ENCODE measurements at regions not wholly inside any gene's neighbourhood (a gene's known extent, or its start where the extent isn't known, plus 50 kb on each side); places are given as distances from the start of the nearest gene placed in this dataset.

- dilution Hi-C loops (cut with HindIII; ENCODE audit: low sequenced_read_pairs, unreplicated experiment), result no loop called here
- Histone ChIP-seq H3K56ac (ENCODE audit: extremely low read depth, insufficient read depth, low read length) (no peak overlapping the region), H3K4me1 (ENCODE audit: control insufficient read depth, insufficient read depth, low read length) (no peaks in the 10 kb centered on the region), H3K23ac (ENCODE audit: low read depth, low read length) (no peak overlapping the region), H4K5ac (ENCODE audit: low read depth, low read length) (no peak overlapping the region), H2BK20ac (ENCODE audit: low read depth, low read length) (no peak overlapping the region), H3K9me3 (ENCODE audit: control insufficient read depth, insufficient read depth, low read length) (0 out of 2 replicates have a peak, but pooled peaks cover 3% of the 10 kb centered on the region), H2BK120ac (ENCODE audit: low read depth, low read length) (no peak overlapping the region), H3K9me1 (ENCODE audit: insufficient read depth, low read length) (no peaks in the 10 kb centered on the region), H3K18ac (ENCODE audit: low read depth, low read length) (no peak overlapping the region), H3K36me3 (ENCODE audit: control insufficient read depth, insufficient read depth, low read length) (no peaks in the 10 kb centered on the region), H2BK15ac (ENCODE audit: low read depth, low read length) (no peak overlapping the region), H3K27me3 (ENCODE audit: control insufficient read depth, insufficient read depth, low read length) (no peaks in the 10 kb centered on the region), H3K4me3 (ENCODE audit: insufficient read depth, low read depth, low read length) (no peak overlapping the region), H2AFZ (replicated peaks; ENCODE audit: low read length, poor library complexity) (no peak overlapping the region), H2AK5ac (ENCODE audit: low read depth, low read length) (no peak overlapping the region), H3K14ac (replicated peaks; ENCODE audit: low read depth, low read length) (no peak overlapping the region), H3K79me1 (ENCODE audit: low read depth in 1 of 2, low read length in 2 of 2) (no peaks in the 10 kb centered on the region), H3K4me2 (ENCODE audit: low read depth, low read length) (no peak overlapping the region), H4K20me1 (ENCODE audit: insufficient read depth, low read length) (no peaks in the 10 kb centered on the region), H3K4ac (ENCODE audit: low read depth, low read length) (no peak overlapping the region), H3K27ac (ENCODE audit: insufficient read depth, low read length) (no peak overlapping the region), H2BK5ac (ENCODE audit: low read depth, low read length, poor library complexity, severe bottlenecking) (no peak overlapping the region), H4K8ac (ENCODE audit: low read depth in 2 of 2, low read length in 2 of 2) (no peak overlapping the region), H4K91ac (ENCODE audit: insufficient read depth, low read depth, low read length) (no peak overlapping the region), H2AK9ac (replicated peaks; ENCODE audit: low read depth, low read length, poor library complexity) (no peak overlapping the region), H3K9ac (ENCODE audit: low read depth, low read length) (no peak overlapping the region)
- in situ Hi-C loops (cut with MboI; ENCODE audit: low sequenced_read_pairs), result no loop called here
- ChIA-PET CTCF (no interaction called here), POLR2A (ENCODE audit: unreplicated experiment) (no interaction called here)
- WGBS, 2 experiments (ENCODE audit: extremely low coverage in 2 of 2, insufficient read length in 1 of 2), result no CpG with 5 or more reads among the region's 2 CpGs
- DNase-seq (no peak), ATAC-seq (ENCODE audit: low read depth) (no peak)
- BruUV-seq (replicated peaks), result no TSS peak
- TF ChIP-seq CEBPB (IDR thresholded peaks at IDR 0.05; ENCODE audit: low read depth, low read length), result no peak
- no peak for TF ChIP-seq NFE2L2 (IDR thresholded peaks at IDR 0.05; ENCODE audit: low read depth, low read length)
- no peak for TF ChIP-seq CHD1 (IDR thresholded peaks at IDR 0.05; ENCODE audit: low read depth, low read length)
- TF ChIP-seq MAZ (IDR thresholded peaks at IDR 0.05; ENCODE audit: borderline replicate concordance, low read depth, low read length), result no peak
- TF ChIP-seq RCOR1 (IDR thresholded peaks at IDR 0.05; ENCODE audit: insufficient replicate concordance, low read length), result no peak
- no peak for TF ChIP-seq RFX5 (IDR thresholded peaks at IDR 0.05; ENCODE audit: low read depth, low read length)
- TF ChIP-seq, protein P1, sequence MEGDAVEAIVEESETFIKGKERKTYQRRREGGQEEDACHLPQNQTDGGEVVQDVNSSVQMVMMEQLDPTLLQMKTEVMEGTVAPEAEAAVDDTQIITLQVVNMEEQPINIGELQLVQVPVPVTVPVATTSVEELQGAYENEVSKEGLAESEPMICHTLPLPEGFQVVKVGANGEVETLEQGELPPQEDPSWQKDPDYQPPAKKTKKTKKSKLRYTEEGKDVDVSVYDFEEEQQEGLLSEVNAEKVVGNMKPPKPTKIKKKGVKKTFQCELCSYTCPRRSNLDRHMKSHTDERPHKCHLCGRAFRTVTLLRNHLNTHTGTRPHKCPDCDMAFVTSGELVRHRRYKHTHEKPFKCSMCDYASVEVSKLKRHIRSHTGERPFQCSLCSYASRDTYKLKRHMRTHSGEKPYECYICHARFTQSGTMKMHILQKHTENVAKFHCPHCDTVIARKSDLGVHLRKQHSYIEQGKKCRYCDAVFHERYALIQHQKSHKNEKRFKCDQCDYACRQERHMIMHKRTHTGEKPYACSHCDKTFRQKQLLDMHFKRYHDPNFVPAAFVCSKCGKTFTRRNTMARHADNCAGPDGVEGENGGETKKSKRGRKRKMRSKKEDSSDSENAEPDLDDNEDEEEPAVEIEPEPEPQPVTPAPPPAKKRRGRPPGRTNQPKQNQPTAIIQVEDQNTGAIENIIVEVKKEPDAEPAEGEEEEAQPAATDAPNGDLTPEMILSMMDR (conservative IDR thresholded peaks at IDR 0.05; ENCODE audit: low read depth, low read length), result no peak
- no peak for TF ChIP-seq MAFK (IDR thresholded peaks at IDR 0.05; ENCODE audit: low read depth, low read length)
- TF ChIP-seq SMC3 (IDR thresholded peaks at IDR 0.05; ENCODE audit: low read depth, low read length), result no peak
- TF ChIP-seq, protein P2, sequence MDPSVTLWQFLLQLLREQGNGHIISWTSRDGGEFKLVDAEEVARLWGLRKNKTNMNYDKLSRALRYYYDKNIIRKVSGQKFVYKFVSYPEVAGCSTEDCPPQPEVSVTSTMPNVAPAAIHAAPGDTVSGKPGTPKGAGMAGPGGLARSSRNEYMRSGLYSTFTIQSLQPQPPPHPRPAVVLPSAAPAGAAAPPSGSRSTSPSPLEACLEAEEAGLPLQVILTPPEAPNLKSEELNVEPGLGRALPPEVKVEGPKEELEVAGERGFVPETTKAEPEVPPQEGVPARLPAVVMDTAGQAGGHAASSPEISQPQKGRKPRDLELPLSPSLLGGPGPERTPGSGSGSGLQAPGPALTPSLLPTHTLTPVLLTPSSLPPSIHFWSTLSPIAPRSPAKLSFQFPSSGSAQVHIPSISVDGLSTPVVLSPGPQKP (IDR thresholded peaks at IDR 0.05; ENCODE audit: borderline replicate concordance, low read depth, low read length), result no peak
- no peak for TF ChIP-seq MXI1 (IDR thresholded peaks at IDR 0.05; ENCODE audit: borderline replicate concordance, low read depth, low read length)
- TF ChIP-seq RAD21 (IDR thresholded peaks at IDR 0.05; ENCODE audit: low read length), result no peak
- TF ChIP-seq BHLHE40 (IDR thresholded peaks at IDR 0.05; ENCODE audit: low read depth, low read length), result no peak
- TF ChIP-seq FOS (IDR thresholded peaks at IDR 0.05; ENCODE audit: low read depth, low read length), result no peak
- TF ChIP-seq POLR2A (IDR thresholded peaks at IDR 0.05; ENCODE audit: low read depth, low read length), result no peak
- TF ChIP-seq, protein P3, sequence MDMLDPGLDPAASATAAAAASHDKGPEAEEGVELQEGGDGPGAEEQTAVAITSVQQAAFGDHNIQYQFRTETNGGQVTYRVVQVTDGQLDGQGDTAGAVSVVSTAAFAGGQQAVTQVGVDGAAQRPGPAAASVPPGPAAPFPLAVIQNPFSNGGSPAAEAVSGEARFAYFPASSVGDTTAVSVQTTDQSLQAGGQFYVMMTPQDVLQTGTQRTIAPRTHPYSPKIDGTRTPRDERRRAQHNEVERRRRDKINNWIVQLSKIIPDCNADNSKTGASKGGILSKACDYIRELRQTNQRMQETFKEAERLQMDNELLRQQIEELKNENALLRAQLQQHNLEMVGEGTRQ (IDR thresholded peaks at IDR 0.05; ENCODE audit: low read depth, low read length), result no peak
- intact Hi-C loops (cut with micrococcal nuclease), result no loop called here
These were observed 970.9 kb upstream of the AUTS2 start for GRCh38 chr7:68627247-68627864.

All from IMR-90 (cell line).